Left forelimb (tissue), 1 donor: ENCODE measurements at regions not wholly inside any gene's neighbourhood (a gene's known extent, or its start where the extent isn't known, plus 50 kb on each side); places are given as distances from the start of the nearest gene placed in this dataset.
"Not testable (repeated sequence)": the region's sequence is repeated elsewhere in the genome, so short reads cannot be mapped to it uniquely, and the experiment has no call there.

ENCODE experiments used
- DNase-seq: peaks from one replicate; pipeline ENCODE4 v3.0.0-alpha.2; 2018; ENCODE audit warnings: low spot score

GRCh38 chr22:35475545-35475944, 65.1 kb upstream of the RASD2 start:
- no peak for DNase-seq

GRCh38 chr22:35476341-35476740, 64.3 kb upstream of the RASD2 start:
- no peak for DNase-seq

- DNase-seq = peak; percentile 47
Measured at GRCh38 chr22:35477911-35478582, 62.6 kb upstream of the RASD2 start.

- peak; percentile 56 for DNase-seq
Measured at GRCh38 chr22:35478633-35479107, 62.0 kb upstream of the RASD2 start.

- peak; percentile 48 for DNase-seq
Measured at GRCh38 chr22:35479359-35479758, 61.3 kb upstream of the RASD2 start.

- DNase-seq = peak; percentile 63
Measured at GRCh38 chr22:35479985-35480550, 60.6 kb upstream of the RASD2 start.

- no peak for DNase-seq
Measured at GRCh38 chr22:35480627-35481550, 59.7 kb upstream of the RASD2 start.

GRCh38 chr22:35482311-35482710, 58.3 kb upstream of the RASD2 start:
- peak; percentile 26 for DNase-seq

- no peak for DNase-seq
Measured at GRCh38 chr22:35482974-35483373, 57.7 kb upstream of the RASD2 start.

GRCh38 chr22:35483730-35484129, 56.9 kb upstream of the RASD2 start:
- DNase-seq = peak; percentile 33

- no peak for DNase-seq
Measured at GRCh38 chr22:35484651-35485556, 55.7 kb upstream of the RASD2 start.

- peak; percentile 49 for DNase-seq
Measured at GRCh38 chr22:35486116-35486631, 54.5 kb upstream of the RASD2 start.

- DNase-seq = not testable (repeated sequence)
Measured at GRCh38 chr22:35487623-35488022, 53.0 kb upstream of the RASD2 start.

- no peak for DNase-seq
Measured at GRCh38 chr22:35488513-35488912, 52.1 kb upstream of the RASD2 start.

- no peak for DNase-seq
Measured at GRCh38 chr22:35489239-35489638, 51.4 kb upstream of the RASD2 start.
